ENCODE measurements at regions not wholly inside any gene's neighbourhood (a gene's known extent, or its start where the extent isn't known, plus 50 kb on each side); places are given as distances from the start of the nearest gene placed in this dataset.
A peak's percentile ranks its signal among the peaks of the same experiment; 100 is the strongest.

- no peak for TF ChIP-seq CTCF (IDR thresholded peaks at IDR 0.05; ENCODE audit: insufficient read depth, low read length, severe bottlenecking)
- DNase-seq (ENCODE audit: low read depth) (no peak), FAIRE-seq (no peak)
- no peaks in the 10 kb centered on the region for H3K27me3 ChIP-seq (ENCODE audit: control insufficient read depth, insufficient read depth, low read length)
- no peak overlapping the region for H3K4me3 ChIP-seq (ENCODE audit: low read depth, low read length)
- H3K36me3 ChIP-seq (ENCODE audit: control insufficient read depth, insufficient read depth, low read length) = no peaks in the 10 kb centered on the region
Measured at GRCh38 chr18:40566510-40566844, 1388.6 kb upstream of the PIK3C3 start.

GRCh38 chr18:40565805-40566509, 1389.1 kb upstream of the PIK3C3 start:
- Histone ChIP-seq H3K4me3 (ENCODE audit: low read depth, low read length) (no peak overlapping the region), H3K36me3 (ENCODE audit: control insufficient read depth, insufficient read depth, low read length) (no peaks in the 10 kb centered on the region), H3K27me3 (ENCODE audit: control insufficient read depth, insufficient read depth, low read length) (no peaks in the 10 kb centered on the region)
- no peak for TF ChIP-seq CTCF (IDR thresholded peaks at IDR 0.05; ENCODE audit: insufficient read depth, low read length, severe bottlenecking)
- DNase-seq (ENCODE audit: low read depth) = no peak
- no peak for FAIRE-seq

- FAIRE-seq = no peak
- no peak for TF ChIP-seq CTCF (IDR thresholded peaks at IDR 0.05; ENCODE audit: insufficient read depth, low read length, severe bottlenecking)
- Histone ChIP-seq H3K36me3 (ENCODE audit: control insufficient read depth, insufficient read depth, low read length) (no peaks in the 10 kb centered on the region), H3K27me3 (ENCODE audit: control insufficient read depth, insufficient read depth, low read length) (no peaks in the 10 kb centered on the region), H3K4me3 (ENCODE audit: low read depth, low read length) (no peak overlapping the region)
- DNase-seq (ENCODE audit: low read depth) = no peak
Measured at GRCh38 chr18:40559556-40559955, 1395.5 kb upstream of the PIK3C3 start.

GRCh38 chr18:40558706-40559392, 1396.2 kb upstream of the PIK3C3 start:
- no peak for DNase-seq (ENCODE audit: low read depth)
- Histone ChIP-seq H3K4me3 (ENCODE audit: low read depth, low read length) (no peak overlapping the region), H3K36me3 (ENCODE audit: control insufficient read depth, insufficient read depth, low read length) (no peaks in the 10 kb centered on the region), H3K27me3 (ENCODE audit: control insufficient read depth, insufficient read depth, low read length) (no peaks in the 10 kb centered on the region)
- no peak for TF ChIP-seq CTCF (IDR thresholded peaks at IDR 0.05; ENCODE audit: insufficient read depth, low read length, severe bottlenecking)
- no peak for FAIRE-seq

- H3K27me3 ChIP-seq (ENCODE audit: control insufficient read depth, insufficient read depth, low read length) = no peaks in the 10 kb centered on the region
- no peak for TF ChIP-seq CTCF (IDR thresholded peaks at IDR 0.05; ENCODE audit: insufficient read depth, low read length, severe bottlenecking)
- no peak overlapping the region for H3K4me3 ChIP-seq (ENCODE audit: low read depth, low read length)
- peak; percentile 16 for DNase-seq (ENCODE audit: low read depth)
- no peak for FAIRE-seq
- no peaks in the 10 kb centered on the region for H3K36me3 ChIP-seq (ENCODE audit: control insufficient read depth, insufficient read depth, low read length)
Measured at GRCh38 chr18:40555914-40556313, 1399.1 kb upstream of the PIK3C3 start.

All from bronchial epithelial cell (primary cell).